DOHH2 (cell line): ENCODE measurements at regions not wholly inside any gene's neighbourhood (a gene's known extent, or its start where the extent isn't known, plus 50 kb on each side); places are given as distances from the start of the nearest gene placed in this dataset.

Experiments
- CTCF ChIP-seq: fragments of 200-600 bp; sonication (generic); IDR thresholded peaks from one replicate; pipeline ENCODE4 v1.5.1; 2014; ENCODE audit warnings: antibody characterized with exemption, mild to moderate bottlenecking, low read depth, low read length; ENCODE audit not compliant: poor library complexity, severe bottlenecking
- EZH2phosphoT487 ChIP-seq: fragments of 200-600 bp; sonication (generic); IDR thresholded peaks from 2 replicates; pipeline ENCODE4 v1.6.1; 2017; ENCODE audit warnings: borderline replicate concordance, mild to moderate bottlenecking, antibody characterized with exemption, low read length, moderate library complexity, mixed read lengths

GRCh38 chr1:84089465-84089864 lies 54.6 kb upstream of the PRKACB start:
- TF ChIP-seq CTCF = no peak
- TF ChIP-seq EZH2phosphoT487 = no peak
